NCI-H524 (cell line): ENCODE measurements at regions not wholly inside any gene's neighbourhood (a gene's known extent, or its start where the extent isn't known, plus 50 kb on each side); places are given as distances from the start of the nearest gene placed in this dataset.

Experiments used
- DNase-seq, 2 experiments: peaks; one replicate each; lab custom pipeline; 2025; lab: John Stamatoyannopoulos, UW

GRCh38 chr2:125516496-125517109 lies 1139.4 kb upstream of the GYPC start:
- DNase-seq, result peak; percentile 17 to 40

- DNase-seq, result no peak
Measured at GRCh38 chr2:125526093-125526492, 1129.9 kb upstream of the GYPC start.

GRCh38 chr2:125535089-125535488 lies 1120.9 kb upstream of the GYPC start:
- no peak for DNase-seq

GRCh38 chr2:125543968-125544514 lies 1111.9 kb upstream of the GYPC start:
- no peak for DNase-seq

GRCh38 chr2:125553768-125554167 lies 1102.2 kb upstream of the GYPC start:
- peak; percentile 52 to 86 for DNase-seq

- no peak for DNase-seq
Measured at GRCh38 chr2:125554956-125555355, 1101.0 kb upstream of the GYPC start.

GRCh38 chr2:125559186-125559585 lies 1096.8 kb upstream of the GYPC start:
- DNase-seq, result no peak

GRCh38 chr2:125560855-125561254 lies 1095.1 kb upstream of the GYPC start:
- DNase-seq, result no peak

GRCh38 chr2:125561302-125561701 lies 1094.7 kb upstream of the GYPC start:
- DNase-seq, result no peak

GRCh38 chr2:125562924-125563323 lies 1093.0 kb upstream of the GYPC start:
- DNase-seq, result no peak

GRCh38 chr2:125564471-125564870 lies 1091.5 kb upstream of the GYPC start:
- peak in 1 of 2 experiments; percentile 17 for DNase-seq

- no peak for DNase-seq
Measured at GRCh38 chr2:125566422-125566821, 1089.5 kb upstream of the GYPC start.

GRCh38 chr2:125567100-125567499 lies 1088.9 kb upstream of the GYPC start:
- no peak for DNase-seq

- DNase-seq, result no peak
Measured at GRCh38 chr2:125572660-125573059, 1083.3 kb upstream of the GYPC start.

- DNase-seq, result no peak
Measured at GRCh38 chr2:125573432-125573831, 1082.5 kb upstream of the GYPC start.

GRCh38 chr2:125576558-125576957 lies 1079.4 kb upstream of the GYPC start:
- no peak for DNase-seq

- no peak for DNase-seq
Measured at GRCh38 chr2:125581557-125581956, 1074.4 kb upstream of the GYPC start.

- DNase-seq, result no peak
Measured at GRCh38 chr2:125582516-125582915, 1073.4 kb upstream of the GYPC start.

- no peak for DNase-seq
Measured at GRCh38 chr2:125584732-125585131, 1071.2 kb upstream of the GYPC start.

- no peak for DNase-seq
Measured at GRCh38 chr2:125588780-125589179, 1067.2 kb upstream of the GYPC start.

- DNase-seq, result no peak
Measured at GRCh38 chr2:125591954-125592353, 1064.0 kb upstream of the GYPC start.

- DNase-seq, result no peak
Measured at GRCh38 chr2:125593036-125593435, 1062.9 kb upstream of the GYPC start.

GRCh38 chr2:125596612-125597011 lies 1059.3 kb upstream of the GYPC start:
- DNase-seq, result no peak

- no peak for DNase-seq
Measured at GRCh38 chr2:125615438-125615837, 1040.5 kb upstream of the GYPC start.
